ENCODE measurements at regions not wholly inside any gene's neighbourhood (a gene's known extent, or its start where the extent isn't known, plus 50 kb on each side); places are given as distances from the start of the nearest gene placed in this dataset.
"Not testable (repeated sequence)": the region's sequence is repeated elsewhere in the genome, so short reads cannot be mapped to it uniquely, and the experiment has no call there.

GRCh38 chr13:83077499-83077898 is 804.8 kb downstream of the SLITRK1 start:
- no peak for DNase-seq
- H3K9me3 ChIP-seq, result no peaks in the 10 kb centered on the region
- no peaks in the 10 kb centered on the region for H3K27me3 ChIP-seq
- 74 to 83% methylated on average over 2 of the region's 2 CpGs for WGBS, 2 donors
- no peak overlapping the region for H3K4me3 ChIP-seq (replicated peaks in 1 of 3)
- intact Hi-C loops (cut with DNase I), result no loop called here
- no peak overlapping the region for H3K27ac ChIP-seq
- H3K4me1 ChIP-seq, result no peaks in the 10 kb centered on the region
- TF ChIP-seq CTCF (IDR thresholded peaks at IDR 0.05), result no peak
- TF ChIP-seq POLR2A (IDR thresholded peaks at IDR 0.05), result no peak
- no peaks in the 10 kb centered on the region for H3K36me3 ChIP-seq

DNA sequence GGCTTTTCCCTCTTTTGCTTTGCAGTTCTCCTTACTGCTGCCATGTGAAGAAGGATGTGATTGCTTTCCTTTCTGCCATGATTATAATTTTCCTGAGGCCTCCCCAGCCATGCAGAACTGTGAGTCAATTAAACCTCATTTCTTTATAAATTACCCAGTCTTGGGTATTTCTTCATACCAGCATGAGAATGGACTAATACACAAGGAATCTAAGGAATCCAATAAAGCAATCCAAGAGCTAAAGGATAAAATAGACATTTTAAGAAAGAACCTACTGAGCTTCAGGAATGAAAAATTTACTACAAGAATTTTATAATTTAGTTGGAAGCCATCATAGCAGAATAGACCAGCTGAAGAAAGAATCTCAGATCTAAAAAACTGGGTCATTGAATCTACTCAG is 808.3 kb downstream of the SLITRK1 start:
- intact Hi-C loops (cut with DNase I); H3K27me3 ChIP-seq; DNase-seq; H3K36me3 ChIP-seq; H3K27ac ChIP-seq; H3K4me3 ChIP-seq (replicated peaks in 1 of 3); H3K4me1 ChIP-seq; H3K9me3 ChIP-seq: not testable (repeated sequence)

DNA sequence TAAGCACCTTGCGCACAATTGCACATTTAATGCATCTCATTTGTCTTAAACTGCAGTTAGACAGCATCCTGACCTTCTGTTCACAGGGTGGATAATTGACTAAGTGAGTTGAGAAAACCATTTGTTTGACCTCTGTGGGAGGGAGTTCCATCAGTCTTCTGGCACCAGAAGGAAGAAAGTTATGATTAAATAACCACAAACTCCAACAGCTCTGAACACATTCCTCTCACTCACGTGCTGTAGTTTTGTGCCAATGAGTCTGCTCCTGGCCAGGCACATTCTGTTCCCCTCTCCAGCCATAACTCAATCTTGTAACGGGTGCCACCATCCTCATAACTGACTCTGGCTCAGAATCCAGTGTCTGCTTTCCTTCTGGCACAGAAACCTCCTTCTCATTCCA is 817.2 kb downstream of the SLITRK1 start:
- Histone ChIP-seq H3K36me3 (no peaks in the 10 kb centered on the region), H3K27ac (no peak overlapping the region), H3K4me3 (replicated peaks in 1 of 3) (no peak overlapping the region), H3K27me3 (no peaks in the 10 kb centered on the region), H3K4me1 (no peaks in the 10 kb centered on the region), H3K9me3 (no peaks in the 10 kb centered on the region)
- intact Hi-C loops (cut with DNase I), result no loop called here
- TF ChIP-seq POLR2A (IDR thresholded peaks at IDR 0.05) (no peak), CTCF (IDR thresholded peaks at IDR 0.05) (no peak)
- 65% methylated on average over 3 of the region's 3 CpGs for WGBS, 2 donors
- peak in 1 of 2 donors; percentile 6 for DNase-seq

DNA sequence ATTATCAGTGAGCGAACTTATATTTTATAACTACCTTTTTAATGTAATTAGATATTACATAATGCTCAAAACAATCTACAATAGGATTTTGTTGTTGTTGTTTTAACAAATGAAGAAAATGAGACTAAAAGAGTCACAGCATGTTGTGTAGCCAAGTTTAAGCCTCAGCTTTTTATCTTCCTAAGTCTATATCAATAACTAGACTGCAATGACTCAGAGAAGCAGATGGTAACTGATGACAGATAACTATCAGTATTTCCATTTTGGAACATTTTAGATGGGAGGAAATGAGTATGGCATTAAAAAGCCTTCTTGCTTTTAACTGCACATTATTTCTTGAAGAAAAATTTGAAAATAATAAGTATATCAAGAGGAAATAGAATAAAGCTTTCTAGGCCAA is 825.2 kb downstream of the SLITRK1 start:
- Histone ChIP-seq H3K9me3 (no peaks in the 10 kb centered on the region), H3K27ac (no peak overlapping the region), H3K4me1 (no peaks in the 10 kb centered on the region), H3K4me3 (replicated peaks in 1 of 3) (no peak overlapping the region), H3K36me3 (no peaks in the 10 kb centered on the region), H3K27me3 (no peaks in the 10 kb centered on the region)
- intact Hi-C loops (cut with DNase I), result no loop called here
- 96 to 98% methylated on average over 1 of the region's 1 CpG for WGBS, 2 donors
- no peak for TF ChIP-seq POLR2A (IDR thresholded peaks at IDR 0.05)
- TF ChIP-seq CTCF (IDR thresholded peaks at IDR 0.05), result no peak
- no peak for DNase-seq

DNA sequence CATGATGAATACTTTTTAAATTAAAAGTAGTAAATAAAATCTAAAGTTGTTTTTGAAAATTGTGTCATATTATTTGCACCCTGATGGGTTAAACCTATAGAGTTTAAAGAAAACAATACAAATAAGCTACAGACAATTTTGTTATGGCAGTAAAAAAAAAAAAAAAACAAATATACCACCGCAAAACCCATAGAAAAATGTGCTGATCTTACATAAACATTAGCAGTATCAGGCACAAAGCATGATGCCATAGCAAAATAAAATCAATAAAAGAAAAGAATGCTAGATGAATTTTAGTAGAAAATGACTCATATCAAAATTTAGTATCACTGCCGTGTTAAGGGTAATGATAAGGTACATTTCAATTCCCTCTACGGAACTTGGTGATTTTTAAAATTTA is 826.0 kb downstream of the SLITRK1 start:
- 93 to 94% methylated on average over 3 of the region's 3 CpGs for WGBS, 2 donors
- intact Hi-C loops (cut with DNase I), result no loop called here

More for the DNA sequence above, 826.0 kb downstream of the SLITRK1 start:
- TF ChIP-seq POLR2A (IDR thresholded peaks at IDR 0.05), result no peak
- no peak for TF ChIP-seq CTCF (IDR thresholded peaks at IDR 0.05)
- H3K27me3 ChIP-seq, result no peaks in the 10 kb centered on the region
- no peak overlapping the region for H3K27ac ChIP-seq
- H3K36me3 ChIP-seq, result no peaks in the 10 kb centered on the region
- no peak overlapping the region for H3K4me3 ChIP-seq (replicated peaks in 1 of 3)
- no peaks in the 10 kb centered on the region for H3K9me3 ChIP-seq
- DNase-seq, result no peak
- H3K4me1 ChIP-seq, result no peaks in the 10 kb centered on the region
